Endothelial cell of umbilical vein (primary cell): ENCODE measurements at regions not wholly inside any gene's neighbourhood (a gene's known extent, or its start where the extent isn't known, plus 50 kb on each side); places are given as distances from the start of the nearest gene placed in this dataset.

Experiments used
- BruUV-seq: library from RNA; stranded (reverse); fragments of 400-500 nt; replicated peaks from 2 replicates; lab custom pipeline; 2021; lab: Mats Ljungman, UMichigan
- CTCF ChIA-PET: fragments of 300-600, 350-600 bp; sonication (Branson Sonifier 250); formaldehyde crosslinking; loops from one replicate; lab custom pipeline; 2021; ENCODE audit warnings: antibody characterized with exemption, inconsistent platforms; lab: Charles Lee
- POLR2A ChIA-PET: fragments of 300-600, 350-600 bp; sonication (Branson Sonifier 250); formaldehyde crosslinking; loops from one replicate; lab custom pipeline; 2021; ENCODE audit warnings: antibody characterized with exemption, inconsistent platforms; lab: Charles Lee
- DNase-seq: peaks from one replicate; pipeline ENCODE4 v3.0.0-alpha.2; 2011; ENCODE audit warnings: low read depth, low spot score
- FAIRE-seq: peaks from 2 replicates; lab custom pipeline; 2011; peaks lifted over from hg19 to GRCh38; lab: Jason Lieb, UNC
- H2AFZ ChIP-seq: 2 replicates; pipeline ENCODE4 v1.6.0; 2012; ENCODE audit warnings: low read depth, low read length, control low read depth, inconsistent platforms
- H3K27ac ChIP-seq: 2 replicates; pipeline ENCODE4 v1.5.1; 2011; ENCODE audit warnings: low read depth, mild to moderate bottlenecking, control low read depth, low read length, moderate library complexity; ENCODE audit not compliant: insufficient read depth
- H3K27me3 ChIP-seq, 2 experiments: 2 replicates each; pipeline versions ENCODE4 v1.6.0 to v1.6.1; 2011; ENCODE audit warnings: low read length in 2 of 2, mixed read lengths in 1 of 2; ENCODE audit not compliant: control insufficient read depth in 2 of 2, insufficient read depth in 2 of 2
- H3K36me3 ChIP-seq, 2 experiments: 2 replicates in 1 of 2; 3 replicates in 1 of 2; pipeline ENCODE4 v1.5.1; 2011; ENCODE audit warnings: low read length in 2 of 2, mild to moderate bottlenecking in 1 of 2, moderate library complexity in 1 of 2; ENCODE audit not compliant: control insufficient read depth in 2 of 2, insufficient read depth in 2 of 2; ENCODE audit errors: extremely low read depth in 1 of 2
- H3K4me1 ChIP-seq: 3 replicates; pipeline ENCODE4 v1.5.1; 2011; ENCODE audit warnings: mild to moderate bottlenecking, low read length; ENCODE audit not compliant: control insufficient read depth, insufficient read depth; ENCODE audit errors: extremely low read depth
- H3K4me2 ChIP-seq: 2 replicates; pipeline ENCODE4 v1.6.1; 2011; ENCODE audit warnings: low read length, control low read depth, mixed read lengths; ENCODE audit not compliant: insufficient read depth
- H3K4me3 ChIP-seq, 3 experiments: fragments of 200-600 bp in 1 of 3; sonication (generic), shearing (Covaris generic) in 1 of 3; replicated peaks in 1 of 3; 2 replicates each; pipeline ENCODE4 v1.5.1; 2011 to 2016; ENCODE audit warnings: control low read depth in 3 of 3, low read length in 3 of 3, mild to moderate bottlenecking in 2 of 3, inconsistent platforms in 1 of 3, low read depth in 1 of 3, moderate library complexity in 1 of 3; ENCODE audit not compliant: insufficient read depth in 1 of 3
- H3K79me2 ChIP-seq: 2 replicates; pipeline ENCODE4 v1.6.0; 2012; ENCODE audit warnings: low read length, inconsistent platforms; ENCODE audit not compliant: control insufficient read depth, insufficient read depth
- H3K9ac ChIP-seq: replicated peaks from 2 replicates; pipeline ENCODE3; 2011; ENCODE audit warnings: low read length, control low read depth; ENCODE audit not compliant: insufficient read depth; ENCODE audit errors: extremely low read depth
- H3K9me1 ChIP-seq: replicated peaks from 3 replicates; pipeline ENCODE4 v1.6.0; 2011; ENCODE audit warnings: mild to moderate bottlenecking, low read length; ENCODE audit not compliant: control insufficient read depth, insufficient read depth; ENCODE audit errors: extremely low read depth
- H3K9me3 ChIP-seq: replicated peaks from 2 replicates; pipeline ENCODE4 v1.5.1; 2012; ENCODE audit warnings: low read length, inconsistent platforms; ENCODE audit not compliant: control insufficient read depth, insufficient read depth
- H4K20me1 ChIP-seq: replicated peaks from 2 replicates; pipeline ENCODE3; 2011; ENCODE audit warnings: mild to moderate bottlenecking, low read length; ENCODE audit not compliant: control insufficient read depth, insufficient read depth; ENCODE audit errors: extremely low read depth
- EZH2 ChIP-seq: IDR thresholded peaks from 2 replicates; pipeline ENCODE4 v1.6.1; 2012; ENCODE audit warnings: borderline replicate concordance, low read depth, mild to moderate bottlenecking, moderate library complexity, low read length, inconsistent platforms; ENCODE audit not compliant: severe bottlenecking
- FOS ChIP-seq: IDR thresholded peaks from 2 replicates; pipeline ENCODE4 v1.6.1; 2011; ENCODE audit warnings: mild to moderate bottlenecking, low read length, moderate library complexity, borderline replicate concordance; ENCODE audit not compliant: insufficient read depth
- GATA2 ChIP-seq: IDR thresholded peaks from 2 replicates; pipeline ENCODE4 v1.7.0; 2011; ENCODE audit warnings: low read depth, mild to moderate bottlenecking, moderate library complexity, mixed read lengths, low read length; ENCODE audit not compliant: insufficient read length, insufficient read depth
- JUN ChIP-seq: IDR thresholded peaks from 2 replicates; pipeline ENCODE4 v1.6.1; 2011; ENCODE audit warnings: borderline replicate concordance, low read depth; ENCODE audit not compliant: insufficient read length, insufficient read depth
- MYC ChIP-seq: IDR thresholded peaks from one replicate; pipeline ENCODE4 v1.6.1; 2011; ENCODE audit warnings: mild to moderate bottlenecking, low read depth, low read length
- POLR2A ChIP-seq: IDR thresholded peaks from 2 replicates; pipeline ENCODE4 v1.6.1; 2012; ENCODE audit warnings: low read depth, mild to moderate bottlenecking, control low read depth, low read length
- POLR2AphosphoS5 ChIP-seq: IDR thresholded peaks from 2 replicates; pipeline ENCODE4 v1.6.1; 2012; ENCODE audit warnings: low read depth, mild to moderate bottlenecking, control low read depth, low read length, moderate library complexity; ENCODE audit not compliant: insufficient read depth
- dilution Hi-C: fragments of 300-500 bp; cut with MboI; formaldehyde crosslinking; loops from one replicate; pipeline ENCODE4 v1.15.0; 2019; ENCODE audit warnings: low sequenced_read_pairs; ENCODE audit not compliant: extremely low pct_ligation_motif_present
- intact Hi-C: fragments of 100-400 bp; cut with micrococcal nuclease; formaldehyde crosslinking; loops from one replicate; pipeline ENCODE4 v1.10.0; 2022
- TF ChIP-seq, protein P1 (sequence below): IDR thresholded peaks from 2 replicates; pipeline ENCODE4 v1.6.1; 2011; ENCODE audit not compliant: insufficient read depth, insufficient read length
- TF ChIP-seq, protein P2 (sequence below), 2 donors: IDR thresholded peaks; 1 replicate in 1 of 2; 2 replicates in 1 of 2; pipeline ENCODE4 v1.5.1; 2011; ENCODE audit warnings: low read length in 2 of 2, mild to moderate bottlenecking in 2 of 2, moderate library complexity in 2 of 2, control low read depth in 1 of 2, inconsistent platforms in 1 of 2, low read depth in 1 of 2; ENCODE audit not compliant: insufficient read depth in 1 of 2; ENCODE audit errors: extremely low read depth in 1 of 2

DNA sequence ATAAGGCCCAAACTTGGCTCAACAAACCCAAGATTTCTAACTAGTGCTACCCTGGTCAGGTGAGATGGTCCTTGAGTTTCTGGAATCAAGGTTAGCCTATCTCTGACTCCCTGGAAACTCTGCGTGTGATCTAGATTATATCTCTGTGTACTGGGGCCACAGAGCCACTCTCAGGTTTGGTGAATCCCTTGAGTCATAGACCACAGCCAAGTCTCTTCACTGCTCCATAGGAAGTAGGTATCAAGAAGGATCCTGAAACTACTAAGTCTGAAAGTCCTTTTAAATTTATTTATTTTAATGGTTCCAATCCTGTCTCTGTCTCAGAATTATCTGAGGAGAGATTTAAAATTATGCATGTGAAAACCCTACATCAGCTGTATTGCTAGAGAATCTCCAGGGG is 99.1 kb downstream of the TUSC7 start:
- no peaks in the 10 kb centered on the region for H3K27me3 ChIP-seq
- no peak for DNase-seq
- H3K36me3 ChIP-seq, result no peaks in the 10 kb centered on the region
- dilution Hi-C loops, result no loop called here
- no peak overlapping the region for H3K9ac ChIP-seq
- H4K20me1 ChIP-seq, result no peaks in the 10 kb centered on the region
- H3K27ac ChIP-seq, result no peak overlapping the region
- H3K4me2 ChIP-seq, result no peak overlapping the region
- TF ChIP-seq GATA2 (no peak), JUN (no peak), EZH2 (no peak), POLR2AphosphoS5 (no peak), MYC (no peak), POLR2A (no peak), FOS (no peak)
- TF ChIP-seq, protein P1, sequence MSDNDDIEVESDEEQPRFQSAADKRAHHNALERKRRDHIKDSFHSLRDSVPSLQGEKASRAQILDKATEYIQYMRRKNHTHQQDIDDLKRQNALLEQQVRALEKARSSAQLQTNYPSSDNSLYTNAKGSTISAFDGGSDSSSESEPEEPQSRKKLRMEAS, result no peak
- TF ChIP-seq, protein P2, sequence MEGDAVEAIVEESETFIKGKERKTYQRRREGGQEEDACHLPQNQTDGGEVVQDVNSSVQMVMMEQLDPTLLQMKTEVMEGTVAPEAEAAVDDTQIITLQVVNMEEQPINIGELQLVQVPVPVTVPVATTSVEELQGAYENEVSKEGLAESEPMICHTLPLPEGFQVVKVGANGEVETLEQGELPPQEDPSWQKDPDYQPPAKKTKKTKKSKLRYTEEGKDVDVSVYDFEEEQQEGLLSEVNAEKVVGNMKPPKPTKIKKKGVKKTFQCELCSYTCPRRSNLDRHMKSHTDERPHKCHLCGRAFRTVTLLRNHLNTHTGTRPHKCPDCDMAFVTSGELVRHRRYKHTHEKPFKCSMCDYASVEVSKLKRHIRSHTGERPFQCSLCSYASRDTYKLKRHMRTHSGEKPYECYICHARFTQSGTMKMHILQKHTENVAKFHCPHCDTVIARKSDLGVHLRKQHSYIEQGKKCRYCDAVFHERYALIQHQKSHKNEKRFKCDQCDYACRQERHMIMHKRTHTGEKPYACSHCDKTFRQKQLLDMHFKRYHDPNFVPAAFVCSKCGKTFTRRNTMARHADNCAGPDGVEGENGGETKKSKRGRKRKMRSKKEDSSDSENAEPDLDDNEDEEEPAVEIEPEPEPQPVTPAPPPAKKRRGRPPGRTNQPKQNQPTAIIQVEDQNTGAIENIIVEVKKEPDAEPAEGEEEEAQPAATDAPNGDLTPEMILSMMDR (IDR thresholded peaks at IDR 0.05; ENCODE audit: extremely low read depth in 1 of 2, insufficient read depth in 1 of 2, low read depth in 1 of 2, low read length in 2 of 2), result no peak
- ChIA-PET POLR2A (no interaction called here), CTCF (no interaction called here)
- H3K79me2 ChIP-seq, result no peaks in the 10 kb centered on the region
- BruUV-seq, result no TSS peak
- H3K4me3 ChIP-seq, result no peak overlapping the region
- no peaks in the 10 kb centered on the region for H3K9me1 ChIP-seq
- no peaks in the 10 kb centered on the region for H3K4me1 ChIP-seq
- H2AFZ ChIP-seq, result no peak overlapping the region
- FAIRE-seq, result no peak
- intact Hi-C loops, result no loop called here
- H3K9me3 ChIP-seq, result no peaks in the 10 kb centered on the region
